ENCODE measurements at regions not wholly inside any gene's neighbourhood (a gene's known extent, or its start where the extent isn't known, plus 50 kb on each side); places are given as distances from the start of the nearest gene placed in this dataset.

GRCh38 chr7:4319280-4319679 is 362.8 kb upstream of the FOXK1 start:
- TF ChIP-seq CTCF (IDR thresholded peaks at IDR 0.05) = no peak
- no peak for TF ChIP-seq POLR2A (IDR thresholded peaks at IDR 0.05)
- DNase-seq (no peak), ATAC-seq (no peak)
- Histone ChIP-seq H3K9me3 (no peaks in the 10 kb centered on the region), H3K4me1 (no peaks in the 10 kb centered on the region), H3K27me3 (no peaks in the 10 kb centered on the region), H3K36me3 (no peaks in the 10 kb centered on the region), H3K4me3 (no peak overlapping the region), H3K27ac (no peak overlapping the region)
- 65% methylated on average over 7 of the region's 11 CpGs for WGBS (ENCODE audit: insufficient coverage, low coverage, low lambda C conversion rate, missing lambda C conversion rate)
- intact Hi-C loops (cut with DNase I) = no loop called here

GRCh38 chr7:4325732-4326131 is 356.4 kb upstream of the FOXK1 start:
- H3K4me3 ChIP-seq = no peak overlapping the region
- no peaks in the 10 kb centered on the region for H3K27me3 ChIP-seq
- DNase-seq (no peak), ATAC-seq (no peak)
- H3K27ac ChIP-seq = no peak overlapping the region
- H3K9me3 ChIP-seq = no peaks in the 10 kb centered on the region
- H3K4me1 ChIP-seq = no peaks in the 10 kb centered on the region
- 47% methylated on average over 8 of the region's 8 CpGs for WGBS (ENCODE audit: insufficient coverage, low coverage, low lambda C conversion rate, missing lambda C conversion rate)
- intact Hi-C loops (cut with DNase I) = no loop called here
- TF ChIP-seq CTCF (IDR thresholded peaks at IDR 0.05) (no peak), POLR2A (IDR thresholded peaks at IDR 0.05) (no peak)
- H3K36me3 ChIP-seq = no peaks in the 10 kb centered on the region

- Histone ChIP-seq H3K4me1 (no peaks in the 10 kb centered on the region), H3K9me3 (no peaks in the 10 kb centered on the region), H3K36me3 (no peaks in the 10 kb centered on the region), H3K4me3 (no peak overlapping the region), H3K27me3 (no peaks in the 10 kb centered on the region), H3K27ac (no peak overlapping the region)
- TF ChIP-seq CTCF (IDR thresholded peaks at IDR 0.05) (no peak), POLR2A (IDR thresholded peaks at IDR 0.05) (no peak)
- intact Hi-C loops (cut with DNase I) = no loop called here
- no peak for DNase-seq
- 66% methylated on average over 8 of the region's 8 CpGs for WGBS (ENCODE audit: insufficient coverage, low coverage, low lambda C conversion rate, missing lambda C conversion rate)
- no peak for ATAC-seq
These were observed 350.4 kb upstream of the FOXK1 start for GRCh38 chr7:4331711-4332110.

- 78% methylated on average over 6 of the region's 7 CpGs for WGBS (ENCODE audit: insufficient coverage, low coverage, low lambda C conversion rate, missing lambda C conversion rate)
- ATAC-seq (no peak), DNase-seq (no peak)
- Histone ChIP-seq H3K36me3 (no peaks in the 10 kb centered on the region), H3K4me1 (no peaks in the 10 kb centered on the region), H3K27ac (no peak overlapping the region), H3K27me3 (no peaks in the 10 kb centered on the region), H3K9me3 (no peaks in the 10 kb centered on the region), H3K4me3 (no peak overlapping the region)
- TF ChIP-seq POLR2A (IDR thresholded peaks at IDR 0.05) (no peak), CTCF (IDR thresholded peaks at IDR 0.05) (no peak)
- intact Hi-C loops (cut with DNase I) = no loop called here
These were observed 343.5 kb upstream of the FOXK1 start for GRCh38 chr7:4338556-4338955.
